Coronary artery (tissue), 2 donors: ENCODE measurements at regions not wholly inside any gene's neighbourhood (a gene's known extent, or its start where the extent isn't known, plus 50 kb on each side); places are given as distances from the start of the nearest gene placed in this dataset.

Source experiments
- DNase-seq: peaks from one replicate; pipeline ENCODE4 v3.0.0-alpha.2; 2017; ENCODE audit warnings: low spot score
- H3K27ac ChIP-seq, 2 donors: fragments of 200-600 bp; sonication (generic); one replicate each; pipeline ENCODE4 v1.5.1; 2016 to 2019
- H3K4me3 ChIP-seq: fragments of 200-600 bp; sonication (generic); 2 replicates; pipeline ENCODE4 v1.5.1; 2016; ENCODE audit warnings: mild to moderate bottlenecking, moderate library complexity
- TF ChIP-seq, protein P1 (sequence below): fragments of 200-600 bp; sonication (generic); IDR thresholded peaks from one replicate; pipeline ENCODE4 v1.5.1; 2019; ENCODE audit warnings: antibody characterized with exemption

DNA sequence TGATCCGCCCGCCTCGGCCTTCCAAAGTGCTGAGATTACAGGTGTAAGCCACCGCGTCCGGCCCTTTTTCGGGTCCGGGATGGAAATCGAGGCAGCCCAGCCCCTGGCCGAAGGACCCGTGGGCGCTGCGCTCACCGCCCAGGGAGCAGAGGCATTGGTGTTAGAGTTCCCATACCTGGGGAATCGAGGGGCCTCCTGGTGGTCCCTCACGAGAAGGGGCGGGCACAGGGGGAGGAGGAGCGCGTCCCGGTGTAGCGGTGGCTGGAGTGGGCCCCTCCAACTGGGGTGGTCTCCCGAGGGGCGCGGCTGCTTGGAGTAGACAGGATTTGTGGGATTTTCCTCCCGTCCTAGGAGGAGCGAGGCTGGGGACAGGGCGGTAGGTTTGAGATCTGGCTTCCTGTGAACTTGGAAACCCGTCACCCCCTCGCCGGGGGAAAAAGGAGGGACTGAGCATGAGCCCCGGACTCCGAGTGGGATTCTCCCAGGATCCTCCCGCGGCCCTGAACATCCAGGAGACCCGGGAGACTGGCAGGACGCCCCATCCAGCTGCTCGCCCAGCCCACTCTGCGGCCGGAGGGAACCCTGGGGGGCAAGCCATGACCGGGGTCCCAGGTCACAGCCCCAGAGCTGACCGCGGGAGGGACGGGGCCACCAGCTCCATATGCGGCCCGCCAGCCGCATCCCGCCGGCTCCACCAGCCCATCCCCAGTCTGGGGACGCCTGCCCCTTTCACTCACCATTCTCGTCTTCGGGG lies 70.9 kb downstream of the ASCL4 start:
- H3K27ac ChIP-seq = no peak overlapping the region
- H3K4me3 ChIP-seq = no peak overlapping the region
- TF ChIP-seq, protein P1, sequence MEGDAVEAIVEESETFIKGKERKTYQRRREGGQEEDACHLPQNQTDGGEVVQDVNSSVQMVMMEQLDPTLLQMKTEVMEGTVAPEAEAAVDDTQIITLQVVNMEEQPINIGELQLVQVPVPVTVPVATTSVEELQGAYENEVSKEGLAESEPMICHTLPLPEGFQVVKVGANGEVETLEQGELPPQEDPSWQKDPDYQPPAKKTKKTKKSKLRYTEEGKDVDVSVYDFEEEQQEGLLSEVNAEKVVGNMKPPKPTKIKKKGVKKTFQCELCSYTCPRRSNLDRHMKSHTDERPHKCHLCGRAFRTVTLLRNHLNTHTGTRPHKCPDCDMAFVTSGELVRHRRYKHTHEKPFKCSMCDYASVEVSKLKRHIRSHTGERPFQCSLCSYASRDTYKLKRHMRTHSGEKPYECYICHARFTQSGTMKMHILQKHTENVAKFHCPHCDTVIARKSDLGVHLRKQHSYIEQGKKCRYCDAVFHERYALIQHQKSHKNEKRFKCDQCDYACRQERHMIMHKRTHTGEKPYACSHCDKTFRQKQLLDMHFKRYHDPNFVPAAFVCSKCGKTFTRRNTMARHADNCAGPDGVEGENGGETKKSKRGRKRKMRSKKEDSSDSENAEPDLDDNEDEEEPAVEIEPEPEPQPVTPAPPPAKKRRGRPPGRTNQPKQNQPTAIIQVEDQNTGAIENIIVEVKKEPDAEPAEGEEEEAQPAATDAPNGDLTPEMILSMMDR = no peak
- no peak for DNase-seq

DNA sequence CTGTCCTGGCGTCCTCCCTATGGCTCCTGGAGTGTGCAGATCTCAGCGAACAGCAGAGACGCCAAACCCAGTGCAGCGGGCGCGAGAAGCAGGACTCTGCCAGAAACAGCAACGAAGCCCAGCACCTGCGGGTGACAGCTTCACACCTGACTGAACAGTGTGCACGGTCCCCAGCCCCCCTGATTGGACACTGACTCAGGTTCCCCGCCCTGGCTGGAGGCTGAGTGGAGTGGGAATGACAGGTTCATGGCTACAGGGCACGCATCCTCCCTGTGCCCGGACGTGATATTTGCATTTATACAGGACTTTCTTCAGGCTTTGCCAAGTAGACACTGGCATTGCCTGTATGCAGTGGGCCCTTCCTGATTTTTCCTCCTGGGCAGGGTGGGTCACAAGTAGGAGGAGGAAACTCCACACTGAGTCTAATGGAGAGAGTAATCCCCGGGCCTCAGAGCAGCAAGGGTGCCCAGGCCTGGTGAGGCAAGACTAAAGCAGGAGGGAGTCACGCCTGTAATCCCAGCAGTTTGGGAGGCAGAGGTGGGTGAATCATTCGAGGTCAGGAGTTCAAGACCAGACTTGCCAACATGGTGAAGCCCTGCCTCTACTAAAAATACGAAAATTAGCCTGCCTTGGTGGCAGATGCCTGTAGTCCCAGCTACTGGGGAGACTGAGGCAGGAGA lies 71.6 kb downstream of the ASCL4 start:
- no peak for DNase-seq
- TF ChIP-seq, protein P1 = no peak
- H3K4me3 ChIP-seq = no peak overlapping the region
- no peak overlapping the region for H3K27ac ChIP-seq

DNA sequence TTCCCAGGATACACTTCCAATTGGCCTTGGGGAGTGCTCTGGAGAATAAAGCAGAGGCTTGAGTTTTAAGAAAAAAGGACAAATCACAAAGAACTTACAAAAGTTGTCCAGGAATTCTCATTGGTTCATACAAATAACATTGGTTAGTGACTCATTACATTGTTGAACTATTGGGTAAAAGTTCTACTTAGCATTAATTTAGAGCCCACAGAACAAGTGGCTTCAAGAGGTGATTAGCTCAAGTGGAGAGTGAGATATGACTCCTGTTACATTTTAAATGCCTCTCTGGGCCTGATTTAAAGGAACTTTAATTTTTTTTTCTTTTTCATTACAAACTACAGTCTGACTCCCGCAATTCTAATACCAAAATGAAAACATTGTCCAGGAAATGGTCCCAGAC lies 72.9 kb downstream of the ASCL4 start:
- H3K27ac ChIP-seq = no peak overlapping the region
- DNase-seq = no peak
- TF ChIP-seq, protein P1 = no peak
- H3K4me3 ChIP-seq = no peak overlapping the region

DNA sequence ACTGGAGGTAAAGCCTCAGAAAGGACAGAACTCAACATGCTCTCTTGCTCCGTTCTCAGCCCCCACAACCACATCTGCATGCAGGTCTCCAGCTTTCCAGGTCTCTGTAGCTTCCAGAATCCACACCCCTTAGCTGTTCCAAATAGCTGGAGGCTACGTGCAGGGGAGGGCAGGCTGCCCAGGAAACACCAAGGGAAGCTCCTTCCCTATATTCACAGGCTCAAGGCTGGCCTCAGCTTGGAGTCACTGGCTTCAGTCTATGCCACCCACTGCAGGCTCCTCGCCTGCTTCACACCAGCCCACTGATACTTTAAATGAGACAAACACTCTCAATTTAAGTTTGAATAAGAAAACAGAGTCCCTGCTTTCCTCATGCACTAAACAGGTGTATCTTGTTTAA lies 73.3 kb downstream of the ASCL4 start:
- DNase-seq = no peak
- Histone ChIP-seq H3K27ac (no peak overlapping the region), H3K4me3 (no peak overlapping the region)
- TF ChIP-seq, protein P1 = no peak

DNA sequence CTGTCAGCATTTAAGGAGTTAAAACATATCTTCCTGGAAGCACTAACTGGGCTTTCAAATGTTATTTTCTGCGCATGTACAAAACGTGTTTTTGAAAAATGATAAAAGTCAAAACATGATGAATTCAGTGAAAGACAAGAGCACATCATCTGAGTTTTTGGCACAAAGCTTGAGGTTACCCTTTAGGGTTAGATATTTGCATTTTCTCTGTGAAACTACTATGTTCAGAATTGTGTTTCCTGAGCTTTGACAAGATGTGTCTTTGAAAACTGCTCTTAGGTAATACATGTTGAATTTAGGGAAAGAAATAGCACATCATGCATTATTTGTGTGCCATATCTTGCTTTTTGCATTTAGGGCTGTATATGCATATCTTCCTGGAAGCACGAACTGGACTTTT lies 79.0 kb downstream of the ASCL4 start:
- H3K27ac ChIP-seq = no peak overlapping the region
- TF ChIP-seq, protein P1 = no peak
- H3K4me3 ChIP-seq = no peak overlapping the region
- no peak for DNase-seq

DNA sequence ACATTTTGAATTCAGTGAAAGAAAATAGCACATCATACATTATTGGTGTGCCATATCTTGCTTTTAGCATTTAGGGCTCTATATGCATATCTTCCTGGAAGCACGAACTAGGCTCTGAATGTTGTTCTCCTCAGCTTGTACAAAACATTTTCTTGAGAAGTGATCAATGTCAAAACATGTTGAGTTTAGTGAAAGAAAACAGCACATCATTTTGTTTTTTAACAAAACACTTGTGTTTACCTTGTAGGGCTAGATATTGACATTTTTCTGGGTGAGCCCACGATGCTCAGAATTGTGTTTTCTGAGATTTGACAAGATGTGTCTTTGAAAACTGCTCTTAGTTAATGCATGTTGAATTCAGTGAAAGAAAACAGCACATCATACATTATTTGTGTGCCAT lies 81.0 kb downstream of the ASCL4 start:
- TF ChIP-seq, protein P1 = no peak
- Histone ChIP-seq H3K4me3 (no peak overlapping the region), H3K27ac (no peak overlapping the region)
- DNase-seq = no peak

DNA sequence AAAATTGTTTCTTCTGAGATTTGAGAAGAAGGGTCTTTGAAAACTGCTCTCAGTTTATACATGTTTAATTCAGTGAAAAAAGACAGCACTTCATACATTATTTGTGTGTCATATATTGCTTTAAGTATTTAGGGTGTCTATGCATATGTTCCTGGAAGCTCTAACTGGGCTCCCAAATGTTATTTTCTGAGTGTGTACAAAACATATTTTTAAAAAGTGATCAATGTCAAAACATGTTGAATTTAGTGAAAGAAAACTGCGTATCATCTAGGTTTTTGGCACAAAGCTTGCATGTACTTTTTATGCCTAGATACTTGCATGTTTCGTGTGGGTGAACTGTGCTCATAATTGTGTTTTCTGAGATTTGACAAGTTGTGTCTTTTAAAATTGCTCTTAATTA lies 81.6 kb downstream of the ASCL4 start:
- no peak for DNase-seq
- H3K27ac ChIP-seq = no peak overlapping the region
- TF ChIP-seq, protein P1 = no peak
- no peak overlapping the region for H3K4me3 ChIP-seq
